DND-41 (cell line): ENCODE measurements at regions not wholly inside any gene's neighbourhood (a gene's known extent, or its start where the extent isn't known, plus 50 kb on each side); places are given as distances from the start of the nearest gene placed in this dataset.

ENCODE experiments used
- ATAC-seq: fragments of 200-7000 bp; cut with Tn5 transposase; 3 replicates; pipeline ENCODE4 v1.9.1; 2021; ENCODE audit warnings: low read depth; ENCODE audit not compliant: insufficient read depth
- DNase-seq: peaks from one replicate; pipeline ENCODE4 v3.0.0-alpha.2; 2020
- H2AFZ ChIP-seq: 2 replicates; pipeline ENCODE4 v1.6.0; 2012; ENCODE audit warnings: low read depth, low read length
- H3K27ac ChIP-seq: 2 replicates; pipeline ENCODE4 v1.5.1; 2012; ENCODE audit warnings: low read length, inconsistent platforms
- H3K27me3 ChIP-seq: fragments of 200-600 bp; sonication (generic); 2 replicates; pipeline ENCODE4 v1.6.0; 2012; ENCODE audit warnings: low read length, mild to moderate bottlenecking, inconsistent platforms; ENCODE audit not compliant: insufficient read depth, poor library complexity
- H3K36me3 ChIP-seq: 2 replicates; pipeline ENCODE4 v1.5.1; 2012; ENCODE audit warnings: low read length, inconsistent platforms; ENCODE audit not compliant: insufficient read depth
- H3K4me1 ChIP-seq: 2 replicates; pipeline ENCODE4 v1.5.1; 2012; ENCODE audit warnings: mild to moderate bottlenecking, low read length; ENCODE audit not compliant: insufficient read depth
- H3K4me2 ChIP-seq: 2 replicates; pipeline ENCODE4 v1.6.0; 2012; ENCODE audit warnings: mild to moderate bottlenecking, moderate library complexity, low read length, inconsistent platforms; ENCODE audit not compliant: insufficient read depth
- H3K4me3 ChIP-seq, 2 experiments: fragments of 200-600 bp in 1 of 2; shearing (Covaris generic) in 1 of 2; 2 replicates each; pipeline ENCODE4 v1.5.1; 2012 to 2016; ENCODE audit warnings: inconsistent platforms in 2 of 2, low read length in 2 of 2, mild to moderate bottlenecking in 2 of 2, low read depth in 1 of 2, moderate library complexity in 1 of 2
- H3K79me2 ChIP-seq: 2 replicates; pipeline ENCODE4 v1.6.0; 2012; ENCODE audit warnings: low read length, inconsistent platforms; ENCODE audit not compliant: insufficient read depth
- H3K9ac ChIP-seq: 2 replicates; pipeline ENCODE4 v1.6.0; 2012; ENCODE audit warnings: low read depth, mild to moderate bottlenecking, inconsistent platforms, low read length, moderate library complexity
- H3K9me3 ChIP-seq: 2 replicates; pipeline ENCODE4 v1.5.1; 2012; ENCODE audit warnings: low read length, moderate library complexity, mild to moderate bottlenecking, inconsistent platforms; ENCODE audit not compliant: insufficient read depth, severe bottlenecking
- H4K20me1 ChIP-seq: 2 replicates; pipeline ENCODE4 v1.6.0; 2012; ENCODE audit warnings: low read length; ENCODE audit not compliant: insufficient read depth
- EZH2 ChIP-seq: IDR thresholded peaks from 3 replicates; pipeline ENCODE4 v1.6.1; 2012; ENCODE audit warnings: borderline replicate concordance, low read depth, mild to moderate bottlenecking, moderate library complexity, low read length, inconsistent platforms; ENCODE audit not compliant: severe bottlenecking
- TF ChIP-seq, protein P1 (sequence below): IDR thresholded peaks from 2 replicates; pipeline ENCODE4 v1.5.1; 2012; ENCODE audit warnings: borderline replicate concordance, low read length, moderate library complexity, mild to moderate bottlenecking; ENCODE audit not compliant: poor library complexity, severe bottlenecking; ENCODE audit errors: extremely low read depth

DNA sequence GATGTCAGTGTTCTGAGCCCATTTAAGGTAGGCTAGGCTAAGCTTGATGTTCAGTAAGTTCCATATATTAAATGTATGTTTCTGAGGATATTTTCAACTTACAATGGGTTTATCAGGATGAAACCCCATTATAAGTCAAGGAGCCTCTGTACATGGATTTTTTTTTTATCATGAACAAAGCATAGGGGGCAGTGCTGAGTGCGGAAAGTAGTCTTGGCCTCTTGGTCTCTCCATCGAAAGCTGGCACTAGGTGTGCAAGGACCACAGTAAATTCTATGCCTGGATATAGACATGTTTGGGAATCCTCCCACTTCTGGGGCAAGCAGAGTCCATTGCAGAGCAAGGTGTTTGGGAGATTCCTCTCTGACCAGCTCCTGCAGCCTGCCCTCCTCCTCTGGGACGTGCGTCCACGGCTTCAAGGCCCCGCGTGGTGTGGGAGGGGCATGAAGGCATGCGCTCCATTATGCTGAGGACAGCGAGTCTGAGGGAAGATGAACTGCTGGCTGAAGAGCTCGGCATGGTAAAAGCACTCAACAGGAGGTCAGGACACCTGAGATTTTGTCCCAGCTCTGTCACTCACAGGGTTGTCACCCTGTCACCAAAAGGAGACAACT, 122.9 kb upstream of the LIPC start:
- ATAC-seq: no peak
- H3K4me1 ChIP-seq: peaks cover 15% of the 10 kb centered on the region

DNA sequence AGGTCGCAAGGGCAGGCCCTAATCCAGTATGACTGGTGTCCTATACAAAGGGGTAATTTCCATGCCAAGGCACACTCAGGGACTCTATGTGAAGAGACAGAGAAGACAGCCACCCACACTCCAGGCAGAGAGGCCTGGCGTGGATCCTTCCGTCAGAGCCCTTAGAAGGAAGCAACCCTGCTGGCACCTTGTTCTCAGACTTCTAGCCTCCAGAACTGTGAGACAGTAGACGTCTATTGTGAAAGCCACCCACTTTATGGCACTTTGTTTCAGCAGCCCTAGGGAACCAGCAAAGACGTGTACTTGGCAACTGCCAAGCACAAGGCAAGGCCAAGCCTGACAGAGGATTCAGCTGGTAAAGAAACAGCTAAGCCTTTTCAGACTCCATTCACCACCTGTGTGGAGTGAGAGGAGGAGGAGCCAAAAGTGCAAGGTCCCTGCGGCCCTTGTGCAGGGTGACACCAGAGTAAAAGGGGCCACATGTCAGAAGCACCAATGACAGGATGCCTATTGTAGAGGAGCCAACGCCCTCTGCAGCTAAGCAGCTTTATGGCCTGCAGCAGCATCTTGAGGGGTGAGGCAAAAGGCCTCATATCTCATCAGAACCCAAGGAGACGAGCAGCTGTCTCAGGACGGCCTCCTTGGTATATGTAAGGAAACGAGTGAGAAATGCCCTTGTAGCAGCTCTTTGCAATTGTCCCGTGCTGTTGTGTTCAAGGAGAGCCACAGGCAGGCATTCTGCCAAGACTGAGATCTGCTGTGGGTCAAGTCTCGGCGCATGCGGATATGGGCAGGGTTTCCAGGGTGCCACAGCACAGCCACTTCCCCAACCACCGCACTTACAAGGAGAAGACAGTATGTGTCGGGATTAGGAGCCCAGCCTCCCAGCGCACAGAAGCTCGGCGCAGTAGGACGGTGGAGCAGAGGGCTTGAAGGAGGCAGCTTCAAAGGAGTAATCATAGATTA, 121.5 kb upstream of the LIPC start:
- no peak for ATAC-seq
- Histone ChIP-seq H3K9me3 (no peaks in the 10 kb centered on the region), H3K79me2 (no peaks in the 10 kb centered on the region), H3K4me1 (peaks cover 23% of the 10 kb centered on the region), H3K9ac (no peak overlapping the region), H3K36me3 (no peaks in the 10 kb centered on the region), H3K27me3 (no peaks in the 10 kb centered on the region), H2AFZ (no peak overlapping the region), H3K4me3 (no peak overlapping the region), H4K20me1 (no peaks in the 10 kb centered on the region), H3K4me2 (no peak overlapping the region), H3K27ac (no peak overlapping the region)
- DNase-seq: no peak
- TF ChIP-seq, protein P1, sequence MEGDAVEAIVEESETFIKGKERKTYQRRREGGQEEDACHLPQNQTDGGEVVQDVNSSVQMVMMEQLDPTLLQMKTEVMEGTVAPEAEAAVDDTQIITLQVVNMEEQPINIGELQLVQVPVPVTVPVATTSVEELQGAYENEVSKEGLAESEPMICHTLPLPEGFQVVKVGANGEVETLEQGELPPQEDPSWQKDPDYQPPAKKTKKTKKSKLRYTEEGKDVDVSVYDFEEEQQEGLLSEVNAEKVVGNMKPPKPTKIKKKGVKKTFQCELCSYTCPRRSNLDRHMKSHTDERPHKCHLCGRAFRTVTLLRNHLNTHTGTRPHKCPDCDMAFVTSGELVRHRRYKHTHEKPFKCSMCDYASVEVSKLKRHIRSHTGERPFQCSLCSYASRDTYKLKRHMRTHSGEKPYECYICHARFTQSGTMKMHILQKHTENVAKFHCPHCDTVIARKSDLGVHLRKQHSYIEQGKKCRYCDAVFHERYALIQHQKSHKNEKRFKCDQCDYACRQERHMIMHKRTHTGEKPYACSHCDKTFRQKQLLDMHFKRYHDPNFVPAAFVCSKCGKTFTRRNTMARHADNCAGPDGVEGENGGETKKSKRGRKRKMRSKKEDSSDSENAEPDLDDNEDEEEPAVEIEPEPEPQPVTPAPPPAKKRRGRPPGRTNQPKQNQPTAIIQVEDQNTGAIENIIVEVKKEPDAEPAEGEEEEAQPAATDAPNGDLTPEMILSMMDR: no peak
- no peak for TF ChIP-seq EZH2

More for the DNA sequence above, 122.9 kb upstream of the LIPC start:
- H3K9me3 ChIP-seq: no peaks in the 10 kb centered on the region
- TF ChIP-seq, protein P1: no peak
- TF ChIP-seq EZH2: no peak
- H3K27me3 ChIP-seq: no peaks in the 10 kb centered on the region
- no peak for DNase-seq
- H3K4me3 ChIP-seq: no peak overlapping the region
- H4K20me1 ChIP-seq: no peaks in the 10 kb centered on the region
- H3K9ac ChIP-seq: no peak overlapping the region
- H2AFZ ChIP-seq: no peak overlapping the region
- no peaks in the 10 kb centered on the region for H3K36me3 ChIP-seq
- H3K27ac ChIP-seq: no peak overlapping the region
- H3K4me2 ChIP-seq: no peak overlapping the region
- H3K79me2 ChIP-seq: no peaks in the 10 kb centered on the region

DNA sequence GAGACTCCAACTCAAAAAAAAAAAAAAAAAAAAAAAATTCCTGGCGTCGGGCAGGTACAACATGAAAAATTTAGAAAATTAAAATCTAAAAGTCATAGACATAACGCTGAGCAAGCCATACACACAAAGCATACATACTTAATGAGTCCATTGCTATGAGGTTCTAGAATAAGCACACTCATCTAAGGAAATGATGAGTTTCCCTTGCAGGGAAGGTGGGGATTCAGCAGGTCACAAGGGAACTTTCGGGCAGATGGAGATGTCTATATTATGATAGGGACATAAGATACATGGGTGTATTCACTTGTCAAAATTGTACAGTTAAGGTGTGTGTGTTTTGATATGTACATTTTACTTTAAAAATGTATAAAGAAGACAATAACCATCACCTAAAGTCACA, 120.2 kb upstream of the LIPC start:
- TF ChIP-seq, protein P1: no peak
- TF ChIP-seq EZH2: no peak
- no peak overlapping the region for H3K4me3 ChIP-seq

More for the DNA sequence above, 120.2 kb upstream of the LIPC start:
- ATAC-seq (no peak), DNase-seq (no peak)
- Histone ChIP-seq H3K4me1 (peaks cover 17% of the 10 kb centered on the region), H2AFZ (no peak overlapping the region), H3K9ac (no peak overlapping the region), H3K9me3 (no peaks in the 10 kb centered on the region), H3K36me3 (no peaks in the 10 kb centered on the region), H3K27ac (no peak overlapping the region), H4K20me1 (no peaks in the 10 kb centered on the region), H3K4me2 (no peak overlapping the region), H3K79me2 (no peaks in the 10 kb centered on the region), H3K27me3 (no peaks in the 10 kb centered on the region)
